ENCODE measurements at regions not wholly inside any gene's neighbourhood (a gene's known extent, or its start where the extent isn't known, plus 50 kb on each side); places are given as distances from the start of the nearest gene placed in this dataset.
"Not testable (repeated sequence)": the region's sequence is repeated elsewhere in the genome, so short reads cannot be mapped to it uniquely, and the experiment has no call there.

DNA sequence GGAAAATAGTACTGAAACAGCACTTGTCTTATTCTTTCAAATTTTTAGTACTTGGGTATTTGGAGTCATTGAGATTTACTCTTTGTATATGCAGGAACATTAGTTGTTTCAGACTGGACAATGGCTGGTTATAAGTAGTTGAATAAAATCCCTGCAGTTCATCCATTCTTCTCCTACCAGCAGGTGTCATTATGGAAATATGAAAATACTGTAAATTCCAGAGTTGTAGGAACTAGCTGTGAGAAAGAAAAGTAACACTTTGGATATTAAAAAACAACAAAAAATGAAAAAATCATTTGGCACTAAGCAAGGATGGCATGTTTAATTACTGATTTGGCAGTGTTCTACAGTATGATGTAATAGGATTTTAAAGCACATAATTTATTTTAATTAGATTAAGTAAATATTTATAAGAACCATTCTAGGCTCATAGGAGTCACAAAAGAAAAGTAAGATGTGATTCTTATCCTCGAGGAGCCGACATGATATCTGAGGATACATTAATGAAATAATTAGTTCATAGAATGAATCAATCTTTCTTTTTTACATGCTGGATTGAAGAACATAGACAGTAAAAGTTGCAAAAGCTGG is 155.3 kb downstream of the KCNRG start:
- DNase-seq = peak; percentile 35
- Histone ChIP-seq H3K36me3 (ENCODE audit: low read depth) (no peaks in the 10 kb centered on the region), H3K9me3 (ENCODE audit: low read depth) (no peaks in the 10 kb centered on the region), H4K20me1 (ENCODE audit: insufficient read depth) (no peaks in the 10 kb centered on the region), H3K4me1 (ENCODE audit: insufficient read depth) (no peaks in the 10 kb centered on the region), H3F3A (ENCODE audit: insufficient read depth) (no peaks in the 10 kb centered on the region), H2AFZ (no peak overlapping the region), H3K27ac (no peak overlapping the region), H3K4me3 (no peak overlapping the region), H3K4me2 (ENCODE audit: unreplicated experiment) (no peak overlapping the region), H3K9me2 (ENCODE audit: insufficient read depth) (no peaks in the 10 kb centered on the region), H3K9ac (no peak overlapping the region), H3K79me2 (ENCODE audit: insufficient read depth) (no peaks in the 10 kb centered on the region), H3K27me3 (replicated peaks; ENCODE audit: insufficient read depth) (no peaks in the 10 kb centered on the region)
- TF ChIP-seq EZH2 (IDR thresholded peaks at IDR 0.05; ENCODE audit: insufficient read depth, poor library complexity, severe bottlenecking) (no peak), EZH2phosphoT487 (IDR thresholded peaks at IDR 0.05; ENCODE audit: insufficient read depth, low read depth) (no peak)
- 48 to 56% methylated on average over 2 of the region's 2 CpGs for WGBS, 2 experiments (ENCODE audit: low coverage in 1 of 2, low lambda C conversion rate in 2 of 2, missing lambda C conversion rate in 2 of 2)
- in situ Hi-C loops (cut with MboI) = no loop called here

DNA sequence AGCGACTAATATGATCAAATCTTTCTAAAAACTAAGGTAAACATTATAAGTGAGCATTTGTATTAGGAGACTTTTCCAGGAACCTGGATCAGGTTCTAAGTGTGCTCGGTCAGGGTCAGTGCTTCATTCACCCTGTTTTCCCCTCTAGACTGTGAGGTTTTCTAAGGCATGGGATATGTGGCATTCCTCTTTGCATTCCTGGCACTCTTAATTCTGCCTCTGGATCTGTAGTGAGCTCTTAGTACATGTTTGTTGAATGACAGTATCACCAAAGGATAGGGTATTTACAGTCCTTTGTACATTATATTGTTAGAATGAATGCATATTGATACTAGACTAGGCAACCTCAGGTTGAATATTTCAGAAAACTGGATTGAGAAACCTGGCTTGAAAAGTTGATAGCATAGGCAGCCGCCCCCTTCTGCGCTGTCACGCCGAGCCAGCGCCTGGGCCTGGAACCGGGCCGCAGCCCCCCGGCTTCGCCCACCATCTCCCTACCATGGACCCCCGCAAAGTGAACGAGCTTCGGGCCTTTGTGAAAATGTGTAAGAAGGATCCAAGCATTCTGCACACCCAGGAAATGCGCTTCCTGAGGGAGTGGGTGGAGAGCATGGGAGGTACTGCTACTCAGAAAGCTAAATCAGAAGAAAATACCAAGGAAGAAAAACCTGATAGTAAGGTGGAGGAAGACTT is 156.5 kb downstream of the KCNRG start:
- Histone ChIP-seq H2AFZ (no peak overlapping the region), H3F3A (ENCODE audit: insufficient read depth) (no peaks in the 10 kb centered on the region), H3K79me2 (ENCODE audit: insufficient read depth) (no peaks in the 10 kb centered on the region), H3K4me1 (ENCODE audit: insufficient read depth) (no peaks in the 10 kb centered on the region), H3K27me3 (replicated peaks; ENCODE audit: insufficient read depth) (no peaks in the 10 kb centered on the region), H3K4me3 (no peak overlapping the region), H3K9ac (no peak overlapping the region), H3K27ac (no peak overlapping the region), H4K20me1 (ENCODE audit: insufficient read depth) (no peaks in the 10 kb centered on the region), H3K9me3 (ENCODE audit: low read depth) (no peaks in the 10 kb centered on the region), H3K36me3 (ENCODE audit: low read depth) (no peaks in the 10 kb centered on the region), H3K9me2 (ENCODE audit: insufficient read depth) (no peaks in the 10 kb centered on the region), H3K4me2 (ENCODE audit: unreplicated experiment) (no peak overlapping the region)
- WGBS, 2 experiments (ENCODE audit: low coverage in 1 of 2, low lambda C conversion rate in 2 of 2, missing lambda C conversion rate in 2 of 2) = 95% methylated on average over 15 of the region's 15 CpGs
- TF ChIP-seq EZH2phosphoT487 (IDR thresholded peaks at IDR 0.05; ENCODE audit: insufficient read depth, low read depth) (no peak), EZH2 (IDR thresholded peaks at IDR 0.05; ENCODE audit: insufficient read depth, poor library complexity, severe bottlenecking) (no peak)
- DNase-seq = no peak
- in situ Hi-C loops (cut with MboI) = no loop called here

DNA sequence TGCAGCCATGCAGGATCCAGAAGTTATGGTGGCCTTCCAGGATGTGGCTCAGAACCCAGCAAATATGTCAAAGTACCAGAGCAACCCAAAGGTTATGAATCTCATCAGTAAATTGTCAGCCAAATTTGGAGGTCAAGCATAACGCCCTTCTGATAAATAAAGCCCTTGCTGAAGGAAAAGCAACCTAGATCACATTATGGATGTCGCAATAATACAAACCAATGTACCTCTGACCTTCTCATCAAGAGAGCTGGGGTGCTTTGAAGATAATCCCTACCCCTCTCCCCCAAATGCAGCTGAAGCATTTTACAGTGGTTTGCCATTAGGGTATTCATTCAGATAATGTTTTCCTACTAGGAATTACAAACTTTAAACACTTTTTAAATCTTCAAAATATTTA is 157.8 kb downstream of the KCNRG start:
- H4K20me1 ChIP-seq (ENCODE audit: insufficient read depth); H3K27ac ChIP-seq; H3F3A ChIP-seq (ENCODE audit: insufficient read depth); H3K79me2 ChIP-seq (ENCODE audit: insufficient read depth); H3K9me2 ChIP-seq (ENCODE audit: insufficient read depth); in situ Hi-C loops (cut with MboI); H2AFZ ChIP-seq; H3K36me3 ChIP-seq (ENCODE audit: low read depth); H3K9ac ChIP-seq; H3K4me1 ChIP-seq (ENCODE audit: insufficient read depth); H3K27me3 ChIP-seq (replicated peaks; ENCODE audit: insufficient read depth); H3K4me3 ChIP-seq; H3K4me2 ChIP-seq (ENCODE audit: unreplicated experiment); DNase-seq; H3K9me3 ChIP-seq (ENCODE audit: low read depth): not testable (repeated sequence)
- 88 to 93% methylated on average over 2 of the region's 2 CpGs for WGBS, 2 experiments (ENCODE audit: low coverage in 1 of 2, low lambda C conversion rate in 2 of 2, missing lambda C conversion rate in 2 of 2)

DNA sequence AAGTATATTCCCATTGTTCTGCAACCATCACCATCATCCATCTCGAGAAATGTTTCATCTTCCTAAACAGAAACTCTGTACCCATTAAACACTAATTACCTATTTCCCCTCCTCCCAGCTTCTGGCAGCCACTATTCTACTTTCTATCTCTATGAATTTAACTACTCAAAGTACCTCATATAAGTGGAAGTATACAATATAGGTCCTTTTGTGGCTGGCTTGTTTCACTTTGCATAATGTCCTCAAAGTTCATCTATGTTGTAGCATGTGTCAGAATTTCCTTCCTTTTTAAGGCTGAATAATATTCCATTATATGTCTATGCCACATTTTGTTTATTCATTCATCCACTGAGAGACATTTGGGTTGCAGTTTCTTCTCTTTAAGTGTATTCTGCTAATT is 159.4 kb downstream of the KCNRG start:
- no peaks in the 10 kb centered on the region for H3K4me1 ChIP-seq (ENCODE audit: insufficient read depth)
- H3K9ac ChIP-seq = no peak overlapping the region
- H2AFZ ChIP-seq = no peak overlapping the region
- no peaks in the 10 kb centered on the region for H3K9me3 ChIP-seq (ENCODE audit: low read depth)
- H4K20me1 ChIP-seq (ENCODE audit: insufficient read depth) = no peaks in the 10 kb centered on the region
- no peaks in the 10 kb centered on the region for H3K9me2 ChIP-seq (ENCODE audit: insufficient read depth)
- TF ChIP-seq EZH2 (IDR thresholded peaks at IDR 0.05; ENCODE audit: insufficient read depth, poor library complexity, severe bottlenecking) = no peak
- no peaks in the 10 kb centered on the region for H3K36me3 ChIP-seq (ENCODE audit: low read depth)
- no peaks in the 10 kb centered on the region for H3F3A ChIP-seq (ENCODE audit: insufficient read depth)
- H3K4me2 ChIP-seq (ENCODE audit: unreplicated experiment) = no peak overlapping the region
- no peaks in the 10 kb centered on the region; the same call in 1 of the 2 replicates for H3K27me3 ChIP-seq (replicated peaks; ENCODE audit: insufficient read depth)
- in situ Hi-C loops (cut with MboI) = no loop called here
- no peaks in the 10 kb centered on the region for H3K79me2 ChIP-seq (ENCODE audit: insufficient read depth)
- no peak for DNase-seq
- H3K27ac ChIP-seq = no peak overlapping the region
- WGBS, 2 experiments (ENCODE audit: low coverage in 1 of 2, low lambda C conversion rate in 2 of 2, missing lambda C conversion rate in 2 of 2) = 81 to 83% methylated on average over 1 of the region's 1 CpG
- H3K4me3 ChIP-seq = no peak overlapping the region

DNA sequence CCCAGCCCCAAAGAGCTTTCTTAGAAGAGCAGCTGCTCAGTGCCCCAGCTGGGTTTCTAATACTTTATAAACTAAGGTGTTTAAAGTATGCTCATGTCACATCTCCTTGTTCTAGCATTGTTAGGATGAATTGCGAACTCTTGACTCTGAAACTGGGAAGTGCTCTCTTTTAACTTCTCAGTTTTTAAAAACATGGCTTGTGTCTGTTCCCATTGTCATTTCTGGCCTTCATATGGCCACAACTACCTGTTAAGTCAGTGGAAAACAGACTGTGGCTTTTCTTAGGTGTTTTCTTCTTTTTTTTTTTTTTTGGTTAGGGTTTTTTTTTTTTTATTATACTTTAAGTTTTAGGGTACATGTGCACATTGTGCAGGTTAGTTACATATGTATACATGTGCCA is 164.7 kb downstream of the KCNRG start:
- H3K9ac ChIP-seq = no peak overlapping the region
- no peaks in the 10 kb centered on the region for H3K4me1 ChIP-seq (ENCODE audit: insufficient read depth)
- no peaks in the 10 kb centered on the region for H3F3A ChIP-seq (ENCODE audit: insufficient read depth)
- H2AFZ ChIP-seq = no peak overlapping the region
- 91 to 100% methylated on average over 1 of the region's 1 CpG for WGBS, 2 experiments (ENCODE audit: low coverage in 1 of 2, low lambda C conversion rate in 2 of 2, missing lambda C conversion rate in 2 of 2)
- TF ChIP-seq EZH2phosphoT487 (IDR thresholded peaks at IDR 0.05; ENCODE audit: insufficient read depth, low read depth) (no peak), EZH2 (IDR thresholded peaks at IDR 0.05; ENCODE audit: insufficient read depth, poor library complexity, severe bottlenecking) (no peak)
- H3K79me2 ChIP-seq (ENCODE audit: insufficient read depth) = no peaks in the 10 kb centered on the region
- no peaks in the 10 kb centered on the region for H4K20me1 ChIP-seq (ENCODE audit: insufficient read depth)
- no peaks in the 10 kb centered on the region for H3K36me3 ChIP-seq (ENCODE audit: low read depth)
- no peak overlapping the region for H3K4me3 ChIP-seq
- DNase-seq = no peak
- no peak overlapping the region for H3K4me2 ChIP-seq (ENCODE audit: unreplicated experiment)
- in situ Hi-C loops (cut with MboI) = no loop called here
- H3K9me3 ChIP-seq (ENCODE audit: low read depth) = no peaks in the 10 kb centered on the region
- H3K27ac ChIP-seq = no peak overlapping the region
- H3K9me2 ChIP-seq (ENCODE audit: insufficient read depth) = no peaks in the 10 kb centered on the region
- H3K27me3 ChIP-seq (replicated peaks; ENCODE audit: insufficient read depth) = no peaks in the 10 kb centered on the region; the same call in 1 of the 2 replicates

DNA sequence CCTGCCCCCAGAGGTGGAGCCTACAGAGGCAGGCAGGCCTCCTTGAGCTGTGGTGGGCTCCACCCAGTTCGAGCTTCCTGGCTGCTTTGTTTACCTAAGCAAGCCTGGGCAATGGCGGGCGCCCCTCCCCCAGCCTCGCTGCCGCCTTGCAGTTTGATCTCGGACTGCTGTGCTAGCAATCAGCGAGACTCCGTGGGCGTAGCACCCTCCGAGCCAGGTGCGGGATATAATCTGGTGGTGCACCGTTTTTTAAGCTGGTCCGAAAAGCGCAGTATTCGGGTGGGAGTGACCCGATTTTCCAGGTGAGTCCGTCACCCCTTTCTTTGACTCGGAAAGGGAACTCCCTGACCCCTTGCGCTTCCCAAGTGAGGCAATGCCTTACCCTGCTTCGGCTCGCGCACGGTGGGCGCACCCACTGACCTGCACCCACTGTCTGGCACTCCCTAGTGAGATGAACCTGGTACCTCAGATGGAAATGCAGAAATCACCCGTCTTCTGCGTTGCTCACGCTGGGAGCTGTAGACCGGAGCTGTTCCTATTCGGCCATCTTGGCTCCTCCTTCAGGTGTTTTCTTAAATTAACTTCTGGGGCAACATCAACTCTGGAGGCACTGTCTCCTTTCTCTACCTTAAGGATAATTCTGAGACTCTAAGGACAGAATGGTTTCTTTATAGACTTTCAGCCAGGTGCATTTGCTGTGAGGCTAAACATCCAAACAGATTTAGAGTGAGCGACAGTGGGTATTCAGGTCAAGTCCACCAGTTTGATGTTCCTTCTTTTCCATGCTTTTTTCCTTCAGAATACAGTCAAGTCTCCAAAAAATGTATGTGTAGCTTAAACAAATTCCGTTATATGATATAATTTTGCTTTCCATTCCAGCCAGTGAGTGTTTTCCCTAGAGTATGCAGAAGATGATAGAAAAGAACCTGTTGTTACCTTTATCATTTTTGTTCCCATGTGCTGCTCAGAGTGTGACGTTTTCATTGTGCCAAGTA is 170.8 kb downstream of the KCNRG start:
- H3F3A ChIP-seq (ENCODE audit: insufficient read depth); H3K4me2 ChIP-seq (ENCODE audit: unreplicated experiment); H3K9me3 ChIP-seq (ENCODE audit: low read depth); DNase-seq; H3K9me2 ChIP-seq (ENCODE audit: insufficient read depth); H3K36me3 ChIP-seq (ENCODE audit: low read depth); H3K4me3 ChIP-seq; H2AFZ ChIP-seq; H3K27ac ChIP-seq; H3K79me2 ChIP-seq (ENCODE audit: insufficient read depth); H3K9ac ChIP-seq; H3K4me1 ChIP-seq (ENCODE audit: insufficient read depth); in situ Hi-C loops (cut with MboI); H3K27me3 ChIP-seq (replicated peaks; ENCODE audit: insufficient read depth); H4K20me1 ChIP-seq (ENCODE audit: insufficient read depth): not testable (repeated sequence)
- WGBS, 2 experiments (ENCODE audit: low coverage in 1 of 2, low lambda C conversion rate in 2 of 2, missing lambda C conversion rate in 2 of 2) = 80 to 81% methylated on average over 24 to 30 of the region's 32 CpGs

Measured in GM23248 (cell line).